Upper lobe of left lung (tissue), 4 donors: ENCODE measurements at regions not wholly inside any gene's neighbourhood (a gene's known extent, or its start where the extent isn't known, plus 50 kb on each side); places are given as distances from the start of the nearest gene placed in this dataset.

Source experiments
- CTCF ChIP-seq, 6 experiments: fragments of 450-650 bp in 4 of 6; fragments of 200-600 bp in 2 of 6; sonication (generic) in 2 of 6; IDR thresholded peaks; one replicate each; pipeline ENCODE4 v1.5.1; 2016 to 2019; ENCODE audit warnings: antibody characterized with exemption in 6 of 6
- EP300 ChIP-seq, 4 donors: sonication (generic); formaldehyde crosslinking; IDR thresholded peaks; one replicate each; pipeline ENCODE4 v1.5.1; 2017; ENCODE audit warnings: antibody characterized with exemption in 4 of 4, control low read depth in 2 of 4
- POLR2A ChIP-seq, 4 donors: fragments of 450-650 bp; IDR thresholded peaks; one replicate each; pipeline ENCODE4 v1.5.1; 2016 to 2017; ENCODE audit warnings: antibody characterized with exemption in 4 of 4, mild to moderate bottlenecking in 2 of 4

- no peak for TF ChIP-seq EP300 (IDR thresholded peaks at IDR 0.05)
- no peak for TF ChIP-seq POLR2A (IDR thresholded peaks at IDR 0.05)
- no peak for TF ChIP-seq CTCF (IDR thresholded peaks at IDR 0.05)
These were observed 128.7 kb upstream of the SKOR2 start for GRCh38 chr18:47380153-47380552.
